GM12878 (cell line): ENCODE measurements at regions not wholly inside any gene's neighbourhood (a gene's known extent, or its start where the extent isn't known, plus 50 kb on each side); places are given as distances from the start of the nearest gene placed in this dataset.

Source experiments
- ATAC-seq: fragments of 200-7000 bp; cut with Tn5 transposase; 3 replicates; pipeline ENCODE4 v1.9.1; 2020; ENCODE audit warnings: mild to moderate bottlenecking, moderate library complexity
- BruUV-seq: library from RNA; stranded (reverse); fragments of 400-500 nt; replicated peaks from 2 replicates; lab custom pipeline; 2021; lab: Mats Ljungman, UMichigan
- CTCF ChIA-PET: fragments of 300-600 bp; sonication (Branson Sonifier 250); formaldehyde crosslinking; extraction: SDS; loops from one replicate; lab custom pipeline; 2021; ENCODE audit warnings: inconsistent platforms; lab: Yijun Ruan, JAX
- POLR2A ChIA-PET: fragments of 350-600 bp; formaldehyde crosslinking; extraction: SDS; loops from one replicate; lab custom pipeline; 2021; ENCODE audit warnings: inconsistent platforms; lab: Charles Lee
- RAD21 ChIA-PET: fragments of 300-600 bp; sonication (Branson Sonifier 250); formaldehyde crosslinking; loops from one replicate; lab custom pipeline; 2023; ENCODE audit warnings: antibody characterized with exemption; ENCODE audit not compliant: unreplicated experiment; lab: Charles Lee
- SMC1A ChIA-PET: fragments of 300-600 bp; sonication (Branson Sonifier 250); formaldehyde crosslinking; loops from one replicate; lab custom pipeline; 2023; ENCODE audit not compliant: unreplicated experiment, uncharacterized antibody; lab: Charles Lee
- DNase-seq: peaks from one replicate; pipeline ENCODE4 v3.0.0-alpha.2; 2011; ENCODE audit warnings: low read depth, low spot score
- FAIRE-seq: peaks from 3 replicates; lab custom pipeline; 2011; peaks lifted over from hg19 to GRCh38; lab: Jason Lieb, UNC
- H2AFZ ChIP-seq: 2 replicates; pipeline ENCODE4 v1.6.0; 2011; ENCODE audit warnings: low read depth, low read length, control low read depth; ENCODE audit not compliant: control insufficient read depth
- H3K27ac ChIP-seq: 2 replicates; pipeline ENCODE4 v1.5.1; 2011; ENCODE audit warnings: control low read depth; ENCODE audit not compliant: control insufficient read depth, insufficient read depth
- H3K27me3 ChIP-seq, 2 experiments: replicated peaks in 1 of 2; 2 replicates each; pipeline versions ENCODE4 v1.6.0 to v1.6.1; 2011; ENCODE audit warnings: low read length in 1 of 2; ENCODE audit not compliant: control insufficient read depth in 2 of 2, insufficient read depth in 2 of 2
- H3K36me3 ChIP-seq, 2 experiments: 2 replicates each; pipeline ENCODE4 v1.5.1; 2011; ENCODE audit warnings: low read length in 1 of 2; ENCODE audit not compliant: control insufficient read depth in 2 of 2, insufficient read depth in 2 of 2
- H3K4me1 ChIP-seq: 2 replicates; pipeline ENCODE4 v1.6.1; 2011; ENCODE audit warnings: mild to moderate bottlenecking, low read length, moderate library complexity, mixed read lengths; ENCODE audit not compliant: control insufficient read depth, insufficient read depth
- H3K4me2 ChIP-seq: 2 replicates; pipeline ENCODE4 v1.6.0; 2011; ENCODE audit warnings: control low read depth; ENCODE audit not compliant: control insufficient read depth, insufficient read depth
- H3K4me3 ChIP-seq: fragments of 200-600 bp; sonication (generic); 2 replicates; pipeline ENCODE4 v1.5.1; 2016
- H3K79me2 ChIP-seq: 2 replicates; pipeline ENCODE4 v1.6.0; 2011; ENCODE audit warnings: low read length; ENCODE audit not compliant: control insufficient read depth, insufficient read depth
- H3K9ac ChIP-seq: 2 replicates; pipeline ENCODE4 v1.8.0; 2011; ENCODE audit warnings: low read length, control low read depth, mixed read lengths; ENCODE audit not compliant: control insufficient read depth, insufficient read depth
- H3K9me3 ChIP-seq: replicated peaks from 3 replicates; pipeline ENCODE4 v1.5.1; 2011; ENCODE audit warnings: mild to moderate bottlenecking, low read length; ENCODE audit not compliant: control insufficient read depth, insufficient read depth
- H4K20me1 ChIP-seq: 2 replicates; pipeline ENCODE4 v1.6.0; 2011; ENCODE audit not compliant: control insufficient read depth, insufficient read depth
- ASH2L ChIP-seq: fragments of 300-600, 200-600 bp; sonication (generic); IDR thresholded peaks from 2 replicates; pipeline ENCODE4 v1.6.1; 2017; ENCODE audit warnings: low read depth, mild to moderate bottlenecking, borderline replicate concordance
- CHD2 ChIP-seq: IDR thresholded peaks from 2 replicates; pipeline ENCODE4 v1.6.1; 2011; ENCODE audit warnings: low read depth, low read length, improper control_type of control experiment, borderline replicate concordance
- ETV6 ChIP-seq, 2 experiments: fragments of 450-650 bp in 1 of 2; IDR thresholded peaks in 1 of 2; conservative IDR thresholded peaks in 1 of 2; 2 replicates each; pipeline ENCODE4 v1.6.1; 2014; ENCODE audit warnings: antibody characterized with exemption in 1 of 2, borderline replicate concordance in 1 of 2, low read depth in 1 of 2, mild to moderate bottlenecking in 1 of 2, moderate library complexity in 1 of 2
- HDAC6 ChIP-seq: fragments of 200-600 bp; sonication (generic); IDR thresholded peaks from one replicate; pipeline ENCODE4 v1.8.0; 2017; ENCODE audit warnings: antibody characterized with exemption; ENCODE audit not compliant: unreplicated experiment
- MEF2A ChIP-seq: IDR thresholded peaks from 2 replicates; pipeline ENCODE4 v1.6.1; 2011; ENCODE audit warnings: low read depth, mild to moderate bottlenecking, low read length, moderate library complexity; ENCODE audit not compliant: insufficient read depth
- NFXL1 ChIP-seq: fragments of 450-650 bp; IDR thresholded peaks from 2 replicates; pipeline ENCODE4 v1.6.1; 2017; ENCODE audit warnings: antibody characterized with exemption, mild to moderate bottlenecking, borderline replicate concordance
- NRF1 ChIP-seq: conservative IDR thresholded peaks from 2 replicates; pipeline ENCODE4 v1.6.1; 2011; ENCODE audit warnings: mild to moderate bottlenecking, low read depth, low read length, improper control_type of control experiment
- SIN3A ChIP-seq: IDR thresholded peaks from 2 replicates; pipeline ENCODE4 v1.6.1; 2012; ENCODE audit warnings: low read depth, low read length, improper control_type of control experiment
- SREBF2 ChIP-seq: IDR thresholded peaks from 2 replicates; pipeline ENCODE4 v1.6.1; 2012; ENCODE audit warnings: mild to moderate bottlenecking, low read length
- YBX1 ChIP-seq: fragments of 450-650 bp; IDR thresholded peaks from 2 replicates; pipeline ENCODE4 v1.6.1; 2016; ENCODE audit warnings: antibody characterized with exemption
- WGBS: methylation state at CpG from one replicate; pipeline ENCODE4 v1.1.6; 2016; ENCODE audit warnings: low lambda C conversion rate; ENCODE audit not compliant: insufficient replicate concordance, insufficient coverage; ENCODE audit errors: missing lambda C conversion rate; 5-methylcytosine and 5-hydroxymethylcytosine counted together
- in situ Hi-C: fragments of 300-500 bp; cut with MboI; formaldehyde crosslinking; loops from 9 replicates; pipeline ENCODE4 v1.14.3; 2018; ENCODE audit warnings: mixed read lengths
- intact Hi-C: fragments of 100-400 bp; cut with micrococcal nuclease; formaldehyde crosslinking; loops from one replicate; pipeline ENCODE4 v1.14.2; 2022; ENCODE audit not compliant: unreplicated experiment
- TF ChIP-seq, protein P1 (sequence below): fragments of 450-650 bp; IDR thresholded peaks from 2 replicates; pipeline ENCODE4 v1.6.1; 2017; ENCODE audit warnings: borderline replicate concordance

DNA sequence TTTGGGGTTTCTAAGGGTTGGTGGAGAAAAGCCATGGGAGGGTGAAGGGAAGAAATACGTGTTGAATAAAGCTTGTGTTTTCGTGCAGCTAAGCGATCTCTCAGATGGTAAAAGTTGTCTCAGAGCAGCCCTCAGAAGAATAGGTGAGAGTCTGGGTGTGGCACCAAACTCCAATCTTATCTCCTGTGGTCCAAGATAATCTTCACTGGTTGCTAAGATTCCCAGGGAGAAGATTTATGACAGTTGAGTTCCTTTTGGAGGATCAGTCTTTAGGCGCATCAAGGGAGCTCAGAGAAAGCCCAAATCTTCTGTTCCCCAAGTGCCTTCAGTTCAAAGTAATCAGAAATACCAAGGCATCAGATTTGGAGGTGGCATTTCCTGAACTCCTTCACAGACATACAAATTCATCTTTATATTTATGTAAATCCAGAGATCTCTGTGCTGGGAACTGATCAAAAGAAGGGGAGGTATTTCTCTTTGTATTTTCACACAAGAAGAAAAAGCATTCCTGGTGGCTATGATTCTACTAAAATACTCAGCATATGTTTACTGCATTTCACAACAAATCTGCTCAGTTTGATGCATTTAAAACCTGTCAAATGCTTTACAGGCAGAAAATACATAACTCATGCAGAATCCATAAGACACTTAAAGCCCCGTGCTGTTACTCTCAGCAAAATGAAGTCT is 102.9 kb downstream of the ABCC12 start:
- SMC1A ChIA-PET: interaction anchor here (0.7 to 2.0 kb wide), 6 partner anchors 9 to 911 kb away, joined by 3 to 6 read pairs (median 3); no protein-coding TSS in a partner anchor
- no peak overlapping the region for H3K4me3 ChIP-seq
- no peak for FAIRE-seq
- no peak for ATAC-seq
- intact Hi-C loops: loop anchor here (10.0 kb wide), 2 partner anchors 1018 to 1108 kb away; no protein-coding TSS in a partner anchor
- 84% methylated on average over 5 of the region's 5 CpGs for WGBS
- H3K36me3 ChIP-seq: no peaks in the 10 kb centered on the region
- TF ChIP-seq ETV6 (conservative IDR thresholded peaks at IDR 0.05 in 1 of 2, IDR thresholded peaks at IDR 0.05 in 1 of 2; ENCODE audit: borderline replicate concordance in 1 of 2, low read depth in 1 of 2) (no peak), CHD2 (no peak), NFXL1 (no peak), SIN3A (no peak), HDAC6 (no peak), YBX1 (no peak), MEF2A (no peak), SREBF2 (no peak), ASH2L (no peak), NRF1 (no peak)
- TF ChIP-seq, protein P1, sequence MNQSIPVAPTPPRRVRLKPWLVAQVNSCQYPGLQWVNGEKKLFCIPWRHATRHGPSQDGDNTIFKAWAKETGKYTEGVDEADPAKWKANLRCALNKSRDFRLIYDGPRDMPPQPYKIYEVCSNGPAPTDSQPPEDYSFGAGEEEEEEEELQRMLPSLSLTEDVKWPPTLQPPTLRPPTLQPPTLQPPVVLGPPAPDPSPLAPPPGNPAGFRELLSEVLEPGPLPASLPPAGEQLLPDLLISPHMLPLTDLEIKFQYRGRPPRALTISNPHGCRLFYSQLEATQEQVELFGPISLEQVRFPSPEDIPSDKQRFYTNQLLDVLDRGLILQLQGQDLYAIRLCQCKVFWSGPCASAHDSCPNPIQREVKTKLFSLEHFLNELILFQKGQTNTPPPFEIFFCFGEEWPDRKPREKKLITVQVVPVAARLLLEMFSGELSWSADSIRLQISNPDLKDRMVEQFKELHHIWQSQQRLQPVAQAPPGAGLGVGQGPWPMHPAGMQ: no peak
- RAD21 ChIA-PET: interaction anchor here (1.2 to 1.6 kb wide), 2 partner anchors 60 to 908 kb away, joined by 4 to 6 read pairs; no protein-coding TSS in a partner anchor
- no peaks in the 10 kb centered on the region for H3K79me2 ChIP-seq
- no peak overlapping the region for H3K4me2 ChIP-seq
- H3K9ac ChIP-seq: no peak overlapping the region
- no peak overlapping the region for H3K27ac ChIP-seq
- POLR2A ChIA-PET: interaction anchor here (1.1 kb wide), 1 partner anchor 911 kb away, joined by 3 read pairs; no protein-coding TSS in a partner anchor
- CTCF ChIA-PET: interaction anchor here (0.6 to 1.1 kb wide), 7 partner anchors 30 to 911 kb away, joined by 3 to 4 read pairs (median 3); no protein-coding TSS in a partner anchor
- in situ Hi-C loops: no loop called here
- no peaks in the 10 kb centered on the region for H3K27me3 ChIP-seq
- no peaks in the 10 kb centered on the region for H3K4me1 ChIP-seq
- no peak for DNase-seq
- H3K9me3 ChIP-seq: no peaks in the 10 kb centered on the region
- no peak overlapping the region for H2AFZ ChIP-seq
- BruUV-seq: no TSS peak
- no peaks in the 10 kb centered on the region for H4K20me1 ChIP-seq
